ENCODE measurements at regions not wholly inside any gene's neighbourhood (a gene's known extent, or its start where the extent isn't known, plus 50 kb on each side); places are given as distances from the start of the nearest gene placed in this dataset.

GRCh38 chr10:125595911-125596310, 87.1 kb downstream of the TEX36 start:
- TF ChIP-seq CTCF (IDR thresholded peaks at IDR 0.05 in 2 of 3, conservative IDR thresholded peaks at IDR 0.05 in 1 of 3; ENCODE audit: control insufficient read depth in 2 of 3, extremely low read depth in 1 of 3, insufficient read depth in 1 of 3, low read depth in 3 of 3, low read length in 3 of 3), result no peak
- TF ChIP-seq ZNF622 (IDR thresholded peaks at IDR 0.05), result no peak
- TF ChIP-seq POLR2A (IDR thresholded peaks at IDR 0.05; ENCODE audit: low read depth, low read length), result no peak
- no peak for TF ChIP-seq SRF (IDR thresholded peaks at IDR 0.05; ENCODE audit: low read depth in 2 of 2, low read length in 2 of 2)
- TF ChIP-seq EP300 (IDR thresholded peaks at IDR 0.05; ENCODE audit: borderline replicate concordance in 1 of 2, control insufficient read depth in 1 of 2, low read depth in 2 of 2, low read length in 2 of 2), result no peak
- TF ChIP-seq EZH2 (IDR thresholded peaks at IDR 0.05; ENCODE audit: borderline replicate concordance, control insufficient read depth, low read depth, low read length), result no peak
- no peak for TF ChIP-seq NR2C1 (IDR thresholded peaks at IDR 0.05)
- TF ChIP-seq MXI1 (IDR thresholded peaks at IDR 0.05; ENCODE audit: low read depth, low read length), result no peak
- TF ChIP-seq ZNF274 (IDR thresholded peaks at IDR 0.05; ENCODE audit: insufficient read depth, insufficient read length), result no peak
- TF ChIP-seq RBBP5 (conservative IDR thresholded peaks at IDR 0.05), result no peak
- no peak for TF ChIP-seq FOS (IDR thresholded peaks at IDR 0.05; ENCODE audit: borderline replicate concordance, extremely low read depth, insufficient read length)
